GM10266 (cell line): ENCODE measurements at regions not wholly inside any gene's neighbourhood (a gene's known extent, or its start where the extent isn't known, plus 50 kb on each side); places are given as distances from the start of the nearest gene placed in this dataset.

ENCODE experiments used
- DNase-seq: peaks from one replicate; pipeline ENCODE4 v3.0.0; 2012; ENCODE audit errors: extremely low spot score
- TF ChIP-seq, protein P1 (sequence below): IDR thresholded peaks from 2 replicates; pipeline ENCODE4 v1.5.1; 2012; ENCODE audit warnings: mild to moderate bottlenecking, low read depth; ENCODE audit not compliant: control insufficient read depth, insufficient read depth; ENCODE audit errors: missing control alignments

GRCh38 chr15:26051761-26052675 lies 188.9 kb upstream of the ATP10A start:
- DNase-seq = no peak
- TF ChIP-seq, protein P1, sequence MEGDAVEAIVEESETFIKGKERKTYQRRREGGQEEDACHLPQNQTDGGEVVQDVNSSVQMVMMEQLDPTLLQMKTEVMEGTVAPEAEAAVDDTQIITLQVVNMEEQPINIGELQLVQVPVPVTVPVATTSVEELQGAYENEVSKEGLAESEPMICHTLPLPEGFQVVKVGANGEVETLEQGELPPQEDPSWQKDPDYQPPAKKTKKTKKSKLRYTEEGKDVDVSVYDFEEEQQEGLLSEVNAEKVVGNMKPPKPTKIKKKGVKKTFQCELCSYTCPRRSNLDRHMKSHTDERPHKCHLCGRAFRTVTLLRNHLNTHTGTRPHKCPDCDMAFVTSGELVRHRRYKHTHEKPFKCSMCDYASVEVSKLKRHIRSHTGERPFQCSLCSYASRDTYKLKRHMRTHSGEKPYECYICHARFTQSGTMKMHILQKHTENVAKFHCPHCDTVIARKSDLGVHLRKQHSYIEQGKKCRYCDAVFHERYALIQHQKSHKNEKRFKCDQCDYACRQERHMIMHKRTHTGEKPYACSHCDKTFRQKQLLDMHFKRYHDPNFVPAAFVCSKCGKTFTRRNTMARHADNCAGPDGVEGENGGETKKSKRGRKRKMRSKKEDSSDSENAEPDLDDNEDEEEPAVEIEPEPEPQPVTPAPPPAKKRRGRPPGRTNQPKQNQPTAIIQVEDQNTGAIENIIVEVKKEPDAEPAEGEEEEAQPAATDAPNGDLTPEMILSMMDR = no peak

DNA sequence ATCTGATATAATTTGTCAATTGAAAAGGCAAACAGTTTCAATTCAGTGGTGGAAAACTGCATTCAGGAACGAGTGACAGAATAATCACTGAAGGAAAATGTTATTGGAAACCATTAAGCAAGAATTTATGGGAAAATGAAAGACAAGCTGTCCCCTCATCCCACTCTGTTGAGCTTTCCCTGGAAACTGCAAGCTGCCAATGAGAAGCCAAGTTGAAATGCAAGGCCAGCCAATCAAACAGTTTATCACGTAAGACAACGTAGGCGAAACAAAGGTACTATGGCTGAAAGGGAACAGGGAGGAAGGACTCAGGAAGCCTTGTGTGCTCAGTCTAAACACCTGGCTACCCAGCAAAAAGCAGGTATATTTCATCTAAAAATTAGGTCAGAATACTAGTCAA lies 187.9 kb upstream of the ATP10A start:
- no peak for DNase-seq
- TF ChIP-seq, protein P1 = no peak

DNA sequence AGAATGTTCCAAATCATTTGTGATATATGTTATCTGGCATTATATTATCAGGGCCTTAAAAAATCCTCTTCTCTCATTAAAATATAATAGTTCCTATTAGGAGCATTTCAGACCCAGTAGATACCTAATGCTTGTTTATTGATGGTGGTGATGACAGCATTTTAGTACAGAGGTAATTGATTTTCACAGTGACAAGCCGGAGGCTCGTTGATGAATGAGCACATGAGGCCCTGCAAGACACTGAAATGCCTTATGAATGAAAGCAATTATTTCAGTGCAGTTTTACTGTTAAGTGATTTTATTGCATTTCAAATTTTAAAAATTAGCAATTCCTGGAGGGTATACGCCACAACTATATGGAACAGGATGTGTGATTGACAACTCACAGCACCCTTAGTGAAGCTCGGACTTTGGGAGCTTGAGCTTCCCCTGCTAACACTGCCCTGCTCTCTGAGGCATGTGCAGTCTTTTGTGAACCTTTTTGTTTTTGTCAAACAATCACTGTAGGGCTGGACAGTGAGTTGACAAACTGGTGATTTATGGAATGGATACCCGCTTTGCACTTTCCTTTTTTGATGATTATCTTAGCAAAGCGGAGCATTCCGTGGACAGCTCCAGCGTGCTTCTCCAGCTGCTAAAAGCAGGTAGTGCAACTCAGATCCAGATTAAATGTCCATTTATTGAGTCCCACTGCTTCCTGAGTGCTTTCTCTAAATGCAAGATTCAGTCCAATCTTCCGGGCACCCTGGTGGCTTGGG lies 187.0 kb upstream of the ATP10A start:
- TF ChIP-seq, protein P1 = no peak
- no peak for DNase-seq

DNA sequence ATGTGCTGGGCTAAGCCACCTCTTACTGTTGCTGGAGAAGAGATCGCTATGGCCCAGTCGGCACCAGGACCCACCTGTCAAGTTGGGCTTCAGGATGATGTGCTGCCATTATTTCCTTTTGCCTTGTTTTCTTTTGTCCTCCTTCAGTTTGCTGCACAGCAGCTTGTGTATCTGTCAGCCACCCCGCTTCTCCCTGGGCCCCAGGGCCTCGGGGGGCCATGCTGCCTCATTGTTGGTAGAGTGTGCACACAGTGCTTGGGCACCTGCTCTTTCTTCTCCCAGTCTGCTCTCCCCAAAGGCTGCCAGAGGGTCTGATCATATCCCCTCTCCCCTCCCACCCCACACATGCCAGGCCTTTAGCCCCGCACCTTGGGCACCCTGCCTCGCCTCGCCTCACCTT lies 185.5 kb upstream of the ATP10A start:
- TF ChIP-seq, protein P1 = no peak
- DNase-seq = no peak

DNA sequence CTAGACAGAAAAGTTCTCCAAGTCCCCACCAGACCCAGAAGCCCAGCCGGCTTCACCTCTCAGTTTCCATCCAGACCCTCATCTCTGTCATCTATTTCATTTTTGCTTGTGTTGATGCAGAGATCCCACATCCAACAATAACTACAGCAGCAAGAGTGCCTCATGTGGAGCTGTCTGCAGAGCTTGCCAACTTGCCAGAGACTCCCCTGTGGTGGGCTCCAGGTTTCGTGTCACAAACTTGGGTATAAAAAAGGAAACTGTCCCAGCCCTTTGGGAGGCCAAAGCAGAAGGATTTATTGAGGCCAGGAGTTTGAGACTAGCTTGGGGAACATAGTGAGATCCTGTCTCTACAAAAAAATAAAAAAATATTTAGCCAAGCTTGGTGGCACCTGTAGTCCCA lies 182.4 kb upstream of the ATP10A start:
- TF ChIP-seq, protein P1 = no peak
- no peak for DNase-seq

DNA sequence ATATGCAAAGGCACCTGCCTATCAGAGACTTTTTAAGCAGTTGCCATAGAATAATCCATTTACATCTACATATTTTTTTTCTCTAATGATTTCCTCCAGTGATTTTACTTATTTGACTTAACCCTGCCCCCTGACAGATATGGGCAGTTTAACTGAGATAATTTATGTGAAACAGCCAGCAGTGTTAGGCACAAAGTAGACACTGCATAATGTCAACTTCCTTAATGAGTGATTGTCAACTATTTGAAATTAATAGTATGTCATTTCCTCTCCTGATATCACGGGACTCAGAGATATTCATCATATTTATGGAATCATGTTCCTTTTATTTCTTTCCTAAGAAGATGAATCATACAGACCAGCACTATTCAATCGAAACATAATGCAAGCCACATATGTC lies 179.9 kb upstream of the ATP10A start:
- DNase-seq = no peak
- TF ChIP-seq, protein P1 = no peak

GRCh38 chr15:26038693-26039092 lies 175.6 kb upstream of the ATP10A start:
- TF ChIP-seq, protein P1 = no peak
- DNase-seq = no peak
